Hepatocyte (in vitro differentiated cells): ENCODE measurements at regions not wholly inside any gene's neighbourhood (a gene's known extent, or its start where the extent isn't known, plus 50 kb on each side); places are given as distances from the start of the nearest gene placed in this dataset.

Source experiments
- EZH2phosphoT487 ChIP-seq: fragments of 200-600 bp; sonication (generic); IDR thresholded peaks from one replicate; pipeline ENCODE4 v1.6.1; 2018; ENCODE audit warnings: antibody characterized with exemption, mild to moderate bottlenecking, low read depth, moderate library complexity; ENCODE audit not compliant: unreplicated experiment, severe bottlenecking
- TF ChIP-seq, protein P1 (sequence below): fragments of 200-600 bp; sonication (generic); IDR thresholded peaks from 2 replicates; pipeline ENCODE4 v1.5.1; 2016; ENCODE audit warnings: antibody characterized with exemption, mild to moderate bottlenecking; ENCODE audit not compliant: poor library complexity

DNA sequence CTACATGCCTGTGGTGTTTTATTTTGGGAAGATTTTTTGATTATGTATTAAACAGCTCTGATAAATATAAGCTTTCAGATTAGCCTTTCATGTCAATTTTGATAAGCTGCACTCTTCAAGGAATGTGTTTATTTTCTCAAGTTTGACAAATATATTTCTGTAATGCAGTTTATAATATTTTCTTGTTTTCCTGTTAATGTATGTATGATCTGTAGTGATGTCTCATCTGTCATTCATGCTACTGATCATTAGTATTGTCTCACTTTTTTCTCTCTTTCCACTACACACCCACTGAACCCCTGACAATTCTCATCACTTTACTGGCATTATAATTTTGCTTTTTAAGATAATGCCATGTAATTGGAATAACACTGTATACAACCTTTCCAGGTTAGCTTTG is 100.9 kb downstream of the TMEM18 start:
- TF ChIP-seq, protein P1, sequence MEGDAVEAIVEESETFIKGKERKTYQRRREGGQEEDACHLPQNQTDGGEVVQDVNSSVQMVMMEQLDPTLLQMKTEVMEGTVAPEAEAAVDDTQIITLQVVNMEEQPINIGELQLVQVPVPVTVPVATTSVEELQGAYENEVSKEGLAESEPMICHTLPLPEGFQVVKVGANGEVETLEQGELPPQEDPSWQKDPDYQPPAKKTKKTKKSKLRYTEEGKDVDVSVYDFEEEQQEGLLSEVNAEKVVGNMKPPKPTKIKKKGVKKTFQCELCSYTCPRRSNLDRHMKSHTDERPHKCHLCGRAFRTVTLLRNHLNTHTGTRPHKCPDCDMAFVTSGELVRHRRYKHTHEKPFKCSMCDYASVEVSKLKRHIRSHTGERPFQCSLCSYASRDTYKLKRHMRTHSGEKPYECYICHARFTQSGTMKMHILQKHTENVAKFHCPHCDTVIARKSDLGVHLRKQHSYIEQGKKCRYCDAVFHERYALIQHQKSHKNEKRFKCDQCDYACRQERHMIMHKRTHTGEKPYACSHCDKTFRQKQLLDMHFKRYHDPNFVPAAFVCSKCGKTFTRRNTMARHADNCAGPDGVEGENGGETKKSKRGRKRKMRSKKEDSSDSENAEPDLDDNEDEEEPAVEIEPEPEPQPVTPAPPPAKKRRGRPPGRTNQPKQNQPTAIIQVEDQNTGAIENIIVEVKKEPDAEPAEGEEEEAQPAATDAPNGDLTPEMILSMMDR, result no peak
- TF ChIP-seq EZH2phosphoT487, result no peak
